ENCODE measurements at regions not wholly inside any gene's neighbourhood (a gene's known extent, or its start where the extent isn't known, plus 50 kb on each side); places are given as distances from the start of the nearest gene placed in this dataset.
A peak's percentile ranks its signal among the peaks of the same experiment; 100 is the strongest.
"Not testable (repeated sequence)": the region's sequence is repeated elsewhere in the genome, so short reads cannot be mapped to it uniquely, and the experiment has no call there.

DNA sequence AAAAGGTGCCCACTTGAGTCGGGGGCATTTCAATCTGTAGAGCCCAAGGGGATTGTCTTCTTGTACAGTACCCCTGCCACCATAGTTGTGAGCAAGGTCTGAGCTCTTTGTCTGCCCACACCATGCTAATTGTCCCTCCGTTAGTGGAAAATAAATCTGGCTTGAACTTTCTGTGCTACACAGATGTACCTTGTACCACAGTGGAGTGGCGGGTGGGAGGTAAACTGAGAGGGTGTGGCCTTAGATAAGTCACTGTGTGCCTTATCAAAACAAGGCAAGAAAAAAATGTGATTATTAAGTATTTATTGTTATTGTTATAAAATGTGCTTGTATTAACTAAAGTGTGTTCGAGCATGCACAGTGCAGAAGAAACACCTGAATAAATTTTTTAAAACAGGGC lies 242.9 kb upstream of the C2CD4B start:
- no peak for DNase-seq (ENCODE audit: low read depth)

DNA sequence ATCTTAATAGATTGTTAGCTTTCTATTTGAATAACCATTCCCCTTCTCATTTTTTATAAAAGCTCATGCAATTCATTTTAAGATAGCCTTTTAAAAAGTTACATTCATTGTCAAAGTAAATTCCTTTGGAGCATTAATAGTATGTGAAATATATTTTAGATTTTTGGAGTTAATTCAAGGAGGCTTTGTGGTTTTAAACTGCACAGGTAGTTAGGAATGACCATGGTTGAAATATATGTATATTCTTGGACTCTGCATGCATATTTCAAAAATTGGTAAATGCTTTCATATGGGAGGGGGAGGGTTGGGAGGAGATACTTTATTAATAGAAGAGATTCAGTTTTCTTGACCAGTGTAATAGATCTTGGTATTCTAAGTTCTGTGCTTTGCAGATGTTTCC lies 244.4 kb upstream of the C2CD4B start:
- DNase-seq (ENCODE audit: low read depth), result no peak

GRCh38 chr15:62412686-62413085 lies 247.6 kb upstream of the C2CD4B start:
- no peak for DNase-seq (ENCODE audit: low read depth)

GRCh38 chr15:62413153-62413552 lies 248.1 kb upstream of the C2CD4B start:
- DNase-seq (ENCODE audit: low read depth), result no peak

- no peak for DNase-seq (ENCODE audit: low read depth)
These were observed 248.7 kb upstream of the C2CD4B start for GRCh38 chr15:62413786-62414185.

GRCh38 chr15:62415498-62415897 lies 250.4 kb upstream of the C2CD4B start:
- no peak for DNase-seq (ENCODE audit: low read depth)

DNA sequence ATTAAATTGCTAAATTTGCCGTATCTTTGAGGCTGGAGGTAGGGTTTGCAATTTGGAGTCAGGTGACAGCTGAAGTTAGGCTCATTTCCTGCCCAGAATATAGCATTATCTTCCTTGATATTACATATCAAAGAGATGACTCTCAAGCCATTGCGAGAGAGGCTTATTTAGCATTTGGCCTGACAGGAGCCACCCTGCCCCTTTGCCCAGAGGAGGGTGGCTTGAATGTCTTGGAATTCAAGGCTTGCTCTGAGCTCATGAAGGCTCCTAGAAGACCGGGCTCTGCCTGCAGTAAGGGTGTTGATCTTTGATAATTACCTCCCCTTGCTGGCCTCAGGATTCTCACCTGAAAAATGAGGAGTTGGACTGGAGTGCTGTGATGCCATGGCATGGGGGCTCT lies 251.4 kb upstream of the C2CD4B start:
- DNase-seq (ENCODE audit: low read depth), result no peak

DNA sequence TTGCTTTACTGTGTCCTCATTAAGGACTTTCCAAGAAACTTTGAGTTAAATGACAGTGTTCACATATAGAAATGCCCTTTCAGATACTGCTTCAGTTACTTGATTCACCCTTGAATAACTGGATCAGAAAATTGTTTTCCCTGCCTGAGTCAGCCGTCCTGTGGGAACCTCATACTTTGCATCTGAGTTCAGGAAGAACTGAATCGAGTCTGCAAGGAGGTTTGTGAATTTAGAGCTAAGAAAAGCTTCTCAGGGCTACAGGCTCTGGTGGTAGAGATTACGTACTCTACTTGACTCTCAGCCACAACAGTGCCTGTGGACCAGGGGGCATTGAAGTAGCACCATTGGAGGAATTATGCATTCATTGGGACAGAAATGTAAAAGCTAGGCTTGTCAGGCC lies 252.4 kb upstream of the C2CD4B start:
- DNase-seq (ENCODE audit: low read depth), result peak; percentile 66

GRCh38 chr15:62418496-62418895 lies 253.4 kb upstream of the C2CD4B start:
- DNase-seq (ENCODE audit: low read depth), result not testable (repeated sequence)

GRCh38 chr15:62419192-62419591 lies 254.1 kb upstream of the C2CD4B start:
- no peak for DNase-seq (ENCODE audit: low read depth)

GRCh38 chr15:62420371-62420770 lies 255.3 kb upstream of the C2CD4B start:
- DNase-seq (ENCODE audit: low read depth), result not testable (repeated sequence)

- DNase-seq (ENCODE audit: low read depth), result no peak
These were observed 256.2 kb upstream of the C2CD4B start for GRCh38 chr15:62421289-62421688.

- DNase-seq (ENCODE audit: low read depth), result no peak
These were observed 261.4 kb upstream of the C2CD4B start for GRCh38 chr15:62426387-62426956.

GRCh38 chr15:62428259-62428658 lies 263.2 kb upstream of the C2CD4B start:
- no peak for DNase-seq (ENCODE audit: low read depth)

DNA sequence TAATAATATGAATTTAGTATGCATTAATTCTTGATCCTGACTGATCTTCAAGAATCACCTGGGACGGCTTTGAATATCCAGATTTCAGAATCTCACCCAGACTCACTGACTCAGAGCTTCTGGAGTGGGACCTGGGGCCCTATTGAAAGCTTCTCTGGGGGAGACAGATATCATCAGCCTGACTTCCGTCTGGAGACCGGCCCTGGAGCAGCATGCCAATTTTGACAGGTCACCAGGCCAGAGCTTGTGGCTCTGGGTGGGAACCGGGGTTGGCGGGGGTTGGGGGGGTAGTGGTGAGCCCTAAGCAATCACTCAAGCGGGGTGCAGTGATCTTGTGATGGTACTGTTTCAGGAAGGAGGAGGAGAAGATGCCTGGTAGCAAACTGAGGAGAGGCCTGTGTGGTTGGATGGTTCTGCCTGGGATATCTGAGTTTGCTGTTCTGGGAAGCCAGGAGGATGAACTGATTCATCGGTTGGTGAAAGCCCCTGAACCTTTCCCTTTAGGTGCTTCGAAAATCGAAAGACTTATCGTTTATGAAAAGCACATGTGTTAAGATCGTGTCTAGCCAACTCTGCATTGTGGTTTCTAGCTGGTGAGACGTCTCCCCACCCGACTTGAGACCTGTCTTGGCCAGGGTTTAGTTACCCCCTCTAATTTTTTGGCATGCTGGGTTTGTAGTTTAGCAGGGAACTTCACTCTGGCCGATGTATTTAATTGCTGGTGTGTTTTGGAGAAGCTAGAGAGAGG lies 263.9 kb upstream of the C2CD4B start:
- DNase-seq (ENCODE audit: low read depth), result no peak

DNA sequence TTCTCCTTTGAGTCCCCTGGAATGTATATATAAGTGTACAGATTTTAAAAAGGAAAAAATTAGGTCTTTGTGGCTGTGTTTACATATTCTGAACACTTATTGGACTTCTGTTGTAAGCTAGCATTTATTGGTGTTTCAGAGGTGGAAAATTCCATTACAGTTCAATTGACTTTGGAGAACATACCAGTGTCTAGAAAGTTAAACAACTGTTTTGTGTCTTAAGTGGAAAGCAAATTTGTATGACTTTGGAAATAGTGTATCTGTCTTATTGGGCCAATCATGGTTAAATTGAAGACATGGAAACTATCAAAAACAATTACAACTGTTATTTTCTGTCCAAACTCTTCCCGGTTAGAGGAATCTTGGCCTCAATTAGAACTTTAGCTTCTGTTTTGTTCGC lies 265.0 kb upstream of the C2CD4B start:
- no peak for DNase-seq (ENCODE audit: low read depth)

DNA sequence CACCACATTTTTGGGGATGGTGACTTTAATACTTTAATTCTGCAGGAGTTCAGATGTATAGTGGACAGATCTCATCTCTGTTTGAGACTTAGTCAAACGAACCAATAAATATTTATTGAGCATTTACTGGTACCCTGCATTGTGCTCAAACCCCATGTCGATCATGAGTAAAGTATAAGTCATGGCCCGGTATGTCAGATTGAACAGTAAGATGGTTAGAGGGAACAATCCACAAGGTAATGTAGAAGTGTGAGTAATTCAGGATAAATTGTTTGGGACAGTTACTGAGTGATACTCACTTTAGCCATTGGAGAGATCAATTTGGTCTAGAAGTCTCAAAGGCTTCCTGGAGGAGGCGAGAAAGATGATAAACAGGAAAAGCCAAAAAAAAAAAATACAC lies 265.5 kb upstream of the C2CD4B start:
- DNase-seq (ENCODE audit: low read depth), result no peak

- DNase-seq (ENCODE audit: low read depth), result no peak
These were observed 266.1 kb upstream of the C2CD4B start for GRCh38 chr15:62431008-62431797.

GRCh38 chr15:62431817-62432216 lies 266.7 kb upstream of the C2CD4B start:
- DNase-seq (ENCODE audit: low read depth), result no peak

GRCh38 chr15:62432702-62433398 lies 267.8 kb upstream of the C2CD4B start:
- DNase-seq (ENCODE audit: low read depth), result no peak

- no peak for DNase-seq (ENCODE audit: low read depth)
These were observed 271.1 kb upstream of the C2CD4B start for GRCh38 chr15:62436235-62436634.

GRCh38 chr15:62437753-62438152 lies 272.7 kb upstream of the C2CD4B start:
- no peak for DNase-seq (ENCODE audit: low read depth)

All from stromal cell of bone marrow (primary cell).